Kidney (tissue), 13 donors: ENCODE measurements at regions not wholly inside any gene's neighbourhood (a gene's known extent, or its start where the extent isn't known, plus 50 kb on each side); places are given as distances from the start of the nearest gene placed in this dataset.

Experiments
- DNase-seq, 5 donors: peaks; one replicate each; pipeline ENCODE4 v3.0.0-alpha.2; 2013 to 2020
- FAIRE-seq: peaks from 2 replicates; lab custom pipeline; 2012; peaks lifted over from hg19 to GRCh38; lab: Jason Lieb, UNC
- H3K27ac ChIP-seq, 2 donors: one replicate each; pipeline ENCODE4 v1.7.0; 2013; ENCODE audit warnings: low read depth in 2 of 2, low read length in 2 of 2, inconsistent platforms in 1 of 2
- H3K27me3 ChIP-seq: one replicate; pipeline ENCODE4 v1.7.1; 2013; ENCODE audit warnings: low read length, inconsistent platforms; ENCODE audit not compliant: control insufficient read depth, insufficient read depth
- H3K36me3 ChIP-seq, 3 donors: one replicate each; pipeline versions ENCODE4 v1.7.0 to v1.7.1; 2013; ENCODE audit warnings: low read length in 3 of 3, control low read depth in 1 of 3, inconsistent platforms in 1 of 3; ENCODE audit not compliant: insufficient read depth in 3 of 3, control insufficient read depth in 2 of 3
- H3K4me1 ChIP-seq, 3 donors: one replicate each; pipeline versions ENCODE4 v1.7.0 to v1.7.1; 2013; ENCODE audit warnings: low read length in 3 of 3, inconsistent platforms in 1 of 3, low read depth in 1 of 3; ENCODE audit not compliant: control insufficient read depth in 2 of 3, insufficient read depth in 2 of 3
- H3K4me3 ChIP-seq, 3 donors: one replicate each; pipeline versions ENCODE4 v1.7.0 to v1.8.1; 2013; ENCODE audit warnings: low read length in 3 of 3, control low read depth in 1 of 3, inconsistent platforms in 1 of 3
- H3K9ac ChIP-seq, 3 donors: one replicate each; pipeline versions ENCODE4 v1.7.0 to v1.7.1; 2013; ENCODE audit warnings: low read length in 3 of 3, control low read depth in 1 of 3, inconsistent platforms in 1 of 3
- H3K9me3 ChIP-seq, 3 donors: one replicate each; pipeline versions ENCODE4 v1.7.0 to v1.7.1; 2013; ENCODE audit warnings: low read length in 3 of 3, control low read depth in 1 of 3, inconsistent platforms in 1 of 3; ENCODE audit not compliant: control insufficient read depth in 2 of 3, insufficient read depth in 1 of 3
- intact Hi-C: fragments of 100-400 bp; cut with DNase I; formaldehyde crosslinking; loops from one replicate; pipeline ENCODE4 v1.11.1; 2022
- TF ChIP-seq, protein P1 (sequence below): IDR thresholded peaks from 3 replicates; pipeline ENCODE4 v1.5.1; 2012; ENCODE audit warnings: mild to moderate bottlenecking, moderate library complexity, borderline replicate concordance; ENCODE audit not compliant: insufficient read depth; ENCODE audit errors: extremely low read depth
- donor health status: control.
- donor health status: control.
- donor health status: control.
- donor health status: control.
- donor health status: control.
- donor health status: DM: yes; HTN: yes; CAD: no.
- donor health status: Normal renal cell carcinoma (clear cell type).

DNA sequence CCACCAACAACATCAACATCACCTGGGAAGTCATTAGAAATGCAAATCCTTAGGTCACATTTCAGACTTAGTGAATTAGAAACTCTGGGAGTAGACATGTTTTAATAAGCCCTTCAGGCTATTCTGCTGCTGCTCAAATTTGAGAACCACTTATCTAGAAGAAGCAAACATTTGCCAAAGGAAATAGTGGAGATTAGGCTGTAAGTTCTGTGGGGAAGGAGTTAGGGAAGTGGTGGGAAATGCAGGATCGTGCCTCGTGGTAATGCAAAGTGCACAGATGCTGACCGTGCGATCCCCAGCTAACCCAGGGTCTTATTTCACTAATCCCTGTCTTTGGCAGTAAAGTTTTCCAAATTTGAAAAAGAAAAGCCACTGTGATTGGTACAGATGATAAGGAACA, 328.5 kb downstream of the EPM2A start:
- DNase-seq (no peak), FAIRE-seq (no peak)
- Histone ChIP-seq H3K9me3 (no peaks in the 10 kb centered on the region), H3K9ac (no peak overlapping the region), H3K36me3 (no peaks in the 10 kb centered on the region), H3K27ac (no peak overlapping the region), H3K4me3 (no peak overlapping the region), H3K27me3 (no peaks in the 10 kb centered on the region), H3K4me1 (no peaks in the 10 kb centered on the region)
- TF ChIP-seq, protein P1, sequence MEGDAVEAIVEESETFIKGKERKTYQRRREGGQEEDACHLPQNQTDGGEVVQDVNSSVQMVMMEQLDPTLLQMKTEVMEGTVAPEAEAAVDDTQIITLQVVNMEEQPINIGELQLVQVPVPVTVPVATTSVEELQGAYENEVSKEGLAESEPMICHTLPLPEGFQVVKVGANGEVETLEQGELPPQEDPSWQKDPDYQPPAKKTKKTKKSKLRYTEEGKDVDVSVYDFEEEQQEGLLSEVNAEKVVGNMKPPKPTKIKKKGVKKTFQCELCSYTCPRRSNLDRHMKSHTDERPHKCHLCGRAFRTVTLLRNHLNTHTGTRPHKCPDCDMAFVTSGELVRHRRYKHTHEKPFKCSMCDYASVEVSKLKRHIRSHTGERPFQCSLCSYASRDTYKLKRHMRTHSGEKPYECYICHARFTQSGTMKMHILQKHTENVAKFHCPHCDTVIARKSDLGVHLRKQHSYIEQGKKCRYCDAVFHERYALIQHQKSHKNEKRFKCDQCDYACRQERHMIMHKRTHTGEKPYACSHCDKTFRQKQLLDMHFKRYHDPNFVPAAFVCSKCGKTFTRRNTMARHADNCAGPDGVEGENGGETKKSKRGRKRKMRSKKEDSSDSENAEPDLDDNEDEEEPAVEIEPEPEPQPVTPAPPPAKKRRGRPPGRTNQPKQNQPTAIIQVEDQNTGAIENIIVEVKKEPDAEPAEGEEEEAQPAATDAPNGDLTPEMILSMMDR, result no peak
- intact Hi-C loops, result no loop called here

DNA sequence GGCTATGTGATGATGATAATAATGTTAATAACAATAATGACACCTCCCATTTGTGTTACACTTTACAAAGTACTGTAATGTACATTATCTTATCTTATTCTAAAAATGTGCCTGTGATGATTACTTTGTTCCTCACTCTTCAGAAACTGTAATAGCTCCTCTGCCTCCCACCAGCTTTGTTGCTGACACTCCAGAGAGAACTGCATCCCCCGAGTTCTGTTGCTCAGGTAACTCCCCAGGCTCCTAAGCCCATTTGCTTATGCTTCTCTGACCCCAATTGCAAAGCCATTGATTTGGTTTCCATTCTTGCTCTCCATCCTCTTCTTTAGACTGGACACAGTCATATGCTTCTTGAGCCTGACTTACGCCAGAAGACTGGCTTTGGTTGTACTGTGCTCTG, 319.7 kb downstream of the EPM2A start:
- no peak for DNase-seq
- Histone ChIP-seq H3K27me3 (no peaks in the 10 kb centered on the region), H3K27ac (no peak overlapping the region), H3K4me3 (no peak overlapping the region), H3K4me1 (no peaks in the 10 kb centered on the region), H3K9me3 (no peaks in the 10 kb centered on the region), H3K36me3 (no peaks in the 10 kb centered on the region), H3K9ac (no peak overlapping the region)
- TF ChIP-seq, protein P1, result no peak
- intact Hi-C loops, result no loop called here
- no peak for FAIRE-seq

DNA sequence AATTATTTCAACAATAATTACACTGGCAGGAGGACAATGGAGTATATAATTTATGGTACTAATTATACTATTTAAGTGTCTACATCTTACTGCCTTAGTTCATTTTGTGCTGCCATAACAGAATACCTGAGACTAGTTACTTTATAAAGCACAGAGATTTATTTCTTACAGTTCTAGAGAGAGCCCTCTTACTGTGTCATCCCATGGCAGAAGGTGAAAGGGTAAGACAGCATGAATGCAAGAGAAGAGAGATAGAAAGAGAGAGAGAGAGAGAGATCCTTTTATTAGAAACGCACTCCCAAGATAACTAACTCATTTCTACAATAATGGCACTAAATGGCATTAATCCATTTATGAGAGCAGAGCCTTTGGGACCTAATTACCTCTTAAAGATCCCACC, 314.7 kb downstream of the EPM2A start:
- H3K36me3 ChIP-seq, result no peaks in the 10 kb centered on the region
- no peaks in the 10 kb centered on the region for H3K4me1 ChIP-seq
- H3K27me3 ChIP-seq, result no peaks in the 10 kb centered on the region
- intact Hi-C loops, result no loop called here
- DNase-seq, result no peak
- no peak overlapping the region for H3K4me3 ChIP-seq
- no peaks in the 10 kb centered on the region for H3K9me3 ChIP-seq
- TF ChIP-seq, protein P1, result no peak
- FAIRE-seq, result no peak
- H3K9ac ChIP-seq, result no peak overlapping the region
- no peak overlapping the region for H3K27ac ChIP-seq

DNA sequence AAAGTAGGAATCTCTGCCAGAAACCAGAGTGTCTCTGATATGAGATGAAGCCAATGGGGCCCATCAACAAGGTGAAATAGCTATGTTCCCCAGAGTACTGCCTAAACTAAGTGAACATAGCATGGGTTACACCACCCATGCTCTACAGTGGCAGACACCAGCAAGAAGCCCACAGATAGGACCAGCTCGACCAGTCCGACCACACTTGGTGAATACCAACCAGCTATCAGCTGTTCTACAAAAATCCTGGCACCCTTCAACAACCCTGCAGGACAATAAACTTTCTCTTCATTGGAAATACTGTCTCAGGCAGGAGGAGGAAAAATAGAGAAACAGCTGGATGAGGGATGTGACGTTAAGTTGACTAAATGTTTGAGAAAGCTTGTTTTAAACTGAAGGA, 311.4 kb downstream of the EPM2A start:
- H3K27me3 ChIP-seq, result no peaks in the 10 kb centered on the region
- no peaks in the 10 kb centered on the region for H3K9me3 ChIP-seq
- no peaks in the 10 kb centered on the region for H3K4me1 ChIP-seq
- DNase-seq (no peak), FAIRE-seq (no peak)
- TF ChIP-seq, protein P1, result no peak
- no peak overlapping the region for H3K4me3 ChIP-seq
- no peak overlapping the region for H3K9ac ChIP-seq
- intact Hi-C loops, result no loop called here
- H3K36me3 ChIP-seq, result no peaks in the 10 kb centered on the region
- no peak overlapping the region for H3K27ac ChIP-seq
